GM10248 (cell line): ENCODE measurements at regions not wholly inside any gene's neighbourhood (a gene's known extent, or its start where the extent isn't known, plus 50 kb on each side); places are given as distances from the start of the nearest gene placed in this dataset.

Source experiments
- CTCF ChIA-PET: fragments of 300-600 bp; sonication (Branson Sonifier 250); formaldehyde crosslinking; extraction: SDS; loops from one replicate; lab custom pipeline; 2021; ENCODE audit warnings: antibody characterized with exemption; lab: Yijun Ruan, JAX
- POLR2A ChIA-PET: fragments of 350-650 bp; sonication (Branson Sonifier 250); formaldehyde crosslinking; extraction: SDS; loops from one replicate; lab custom pipeline; 2020; ENCODE audit warnings: antibody characterized with exemption; lab: Yijun Ruan, JAX
- DNase-seq: peaks from one replicate; pipeline ENCODE4 v3.0.0; 2012; ENCODE audit errors: extremely low spot score
- CTCF ChIP-seq: IDR thresholded peaks from 2 replicates; pipeline ENCODE4 v1.5.1; 2012; ENCODE audit warnings: mild to moderate bottlenecking, low read depth; ENCODE audit errors: extremely low read depth, missing control alignments, control extremely low read depth

GRCh38 chr6:51414361-51414760 is 595.7 kb downstream of the TFAP2B start:
- CTCF ChIA-PET: interaction anchor here (1.6 kb wide), 1 partner anchor 14 kb away, joined by 3 read pairs; no protein-coding TSS in a partner anchor
- POLR2A ChIA-PET: no interaction called here
- no peak for DNase-seq

GRCh38 chr6:51415501-51415900 is 596.8 kb downstream of the TFAP2B start:
- POLR2A ChIA-PET: no interaction called here
- no peak for DNase-seq
- CTCF ChIA-PET: interaction anchor here (1.6 kb wide), 1 partner anchor 13 kb away, joined by 3 read pairs; no protein-coding TSS in a partner anchor
- no peak for TF ChIP-seq CTCF

More at GRCh38 chr6:51414361-51414760, 595.7 kb downstream of the TFAP2B start:
- TF ChIP-seq CTCF: no peak

GRCh38 chr6:51429017-51429712 is 610.5 kb downstream of the TFAP2B start:
- ChIA-PET POLR2A (no interaction called here), CTCF (interaction anchor here (0.8 to 2.2 kb wide), 2 partner anchors 10 to 14 kb away, joined by 3 to 5 read pairs; no protein-coding TSS in a partner anchor)
- TF ChIP-seq CTCF: no peak
- no peak for DNase-seq

- CTCF ChIA-PET: no interaction called here
- POLR2A ChIA-PET: no interaction called here
- no peak for TF ChIP-seq CTCF
- DNase-seq: no peak
Measured at GRCh38 chr6:51430589-51430988, 611.9 kb downstream of the TFAP2B start.

- no peak for DNase-seq
- CTCF ChIA-PET: no interaction called here
- POLR2A ChIA-PET: no interaction called here
- no peak for TF ChIP-seq CTCF
Measured at GRCh38 chr6:51432481-51432880, 613.8 kb downstream of the TFAP2B start.

GRCh38 chr6:51450248-51450957 is 631.7 kb downstream of the TFAP2B start:
- CTCF ChIA-PET: interaction anchor here (0.6 kb wide), 1 partner anchor 501 kb away, joined by 4 read pairs; no protein-coding TSS in a partner anchor
- DNase-seq: no peak
- POLR2A ChIA-PET: no interaction called here
- TF ChIP-seq CTCF: no peak
